GM23248 (cell line): ENCODE measurements at regions not wholly inside any gene's neighbourhood (a gene's known extent, or its start where the extent isn't known, plus 50 kb on each side); places are given as distances from the start of the nearest gene placed in this dataset.

Experiments used
- DNase-seq: peaks from one replicate; pipeline ENCODE4 v3.0.0-alpha.2; 2015
- H2AFZ ChIP-seq: fragments of 200-600 bp; sonication (generic); 2 replicates; pipeline ENCODE4 v1.6.1; 2016; ENCODE audit warnings: antibody characterized with exemption
- H3F3A ChIP-seq: fragments of 200-600 bp; sonication (generic); 2 replicates; pipeline ENCODE4 v1.6.1; 2016; ENCODE audit warnings: mild to moderate bottlenecking, antibody characterized with exemption, mixed run types; ENCODE audit not compliant: insufficient read depth
- H3K27ac ChIP-seq: fragments of 200-600 bp; sonication (generic); 2 replicates; pipeline ENCODE4 v1.5.1; 2016; ENCODE audit warnings: mild to moderate bottlenecking
- H3K27me3 ChIP-seq: fragments of 200-600 bp; sonication (generic); replicated peaks from 2 replicates; pipeline ENCODE4 v1.6.1; 2016; ENCODE audit warnings: mild to moderate bottlenecking; ENCODE audit not compliant: insufficient read depth
- H3K36me3 ChIP-seq: fragments of 200-600 bp; sonication (generic); 2 replicates; pipeline ENCODE4 v1.6.1; 2016; ENCODE audit warnings: low read depth, mild to moderate bottlenecking
- H3K4me1 ChIP-seq: fragments of 200-600 bp; sonication (generic); 2 replicates; pipeline ENCODE4 v1.6.1; 2016; ENCODE audit warnings: mild to moderate bottlenecking; ENCODE audit not compliant: insufficient read depth
- H3K4me2 ChIP-seq: fragments of 200-600 bp; sonication (generic); one replicate; pipeline ENCODE4 v1.6.1; 2016; ENCODE audit warnings: mild to moderate bottlenecking; ENCODE audit not compliant: unreplicated experiment
- H3K4me3 ChIP-seq: fragments of 200-600 bp; sonication (generic); 2 replicates; pipeline ENCODE4 v1.5.1; 2016; ENCODE audit warnings: mild to moderate bottlenecking
- H3K79me2 ChIP-seq: fragments of 200-600 bp; sonication (generic); 2 replicates; pipeline ENCODE4 v1.6.1; 2016; ENCODE audit warnings: mild to moderate bottlenecking; ENCODE audit not compliant: insufficient read depth
- H3K9ac ChIP-seq: fragments of 200-600 bp; sonication (generic); 2 replicates; pipeline ENCODE4 v1.6.1; 2016; ENCODE audit warnings: mild to moderate bottlenecking
- H3K9me2 ChIP-seq: fragments of 200-600 bp; sonication (generic); 2 replicates; pipeline ENCODE4 v1.6.1; 2016; ENCODE audit warnings: mixed run types, mild to moderate bottlenecking, moderate library complexity; ENCODE audit not compliant: insufficient read depth
- H3K9me3 ChIP-seq: fragments of 200-600 bp; sonication (generic); one replicate; pipeline ENCODE4 v1.6.1; 2017; ENCODE audit warnings: low read depth
- H4K20me1 ChIP-seq: fragments of 200-600 bp; sonication (generic); 2 replicates; pipeline ENCODE4 v1.6.0; 2016; ENCODE audit not compliant: insufficient read depth
- EZH2 ChIP-seq: fragments of 200-600 bp; sonication (generic); IDR thresholded peaks from 2 replicates; pipeline ENCODE4 v1.6.1; 2018; ENCODE audit warnings: antibody characterized with exemption, mild to moderate bottlenecking; ENCODE audit not compliant: insufficient read depth, poor library complexity, severe bottlenecking
- EZH2phosphoT487 ChIP-seq: fragments of 200-600 bp; sonication (generic); IDR thresholded peaks from 2 replicates; pipeline ENCODE4 v1.6.1; 2018; ENCODE audit warnings: antibody characterized with exemption, moderate library complexity, mild to moderate bottlenecking, low read depth; ENCODE audit not compliant: insufficient read depth
- WGBS, 2 experiments: methylation state at CpG; one replicate each; pipeline ENCODE4 v1.1.6; 2015 to 2017; ENCODE audit warnings: low lambda C conversion rate in 2 of 2, low coverage in 1 of 2; ENCODE audit errors: missing lambda C conversion rate in 2 of 2; 5-methylcytosine and 5-hydroxymethylcytosine counted together
- in situ Hi-C: fragments of 300-500 bp; cut with MboI; formaldehyde crosslinking; loops from 2 replicates; pipeline ENCODE4 v1.15.0; 2020

DNA sequence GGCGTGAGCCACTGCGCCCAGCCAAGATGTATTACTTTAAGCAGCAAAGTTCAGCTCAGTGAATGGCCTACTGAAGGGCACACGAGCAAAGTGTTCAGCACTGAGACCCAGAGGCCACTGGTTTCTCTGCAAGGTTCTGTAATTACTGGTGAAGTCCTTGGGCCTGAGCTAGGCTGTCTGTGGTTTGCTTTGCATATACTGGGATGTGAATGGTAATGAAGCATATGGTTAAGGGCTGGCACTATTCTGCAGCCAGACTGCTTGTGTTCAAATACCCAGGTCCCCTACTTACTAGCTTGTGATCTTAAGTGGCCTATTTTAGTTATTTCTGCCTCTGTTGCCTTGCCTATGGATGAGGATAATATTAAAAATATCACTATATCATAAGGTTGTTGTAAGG is 72.0 kb downstream of the LLPH start:
- no peaks in the 10 kb centered on the region for H3K79me2 ChIP-seq
- no peaks in the 10 kb centered on the region for H3K36me3 ChIP-seq
- peaks cover 11% of the 10 kb centered on the region for H3K4me1 ChIP-seq
- no peaks in the 10 kb centered on the region for H3K9me3 ChIP-seq
- no peak overlapping the region for H3K4me2 ChIP-seq
- no peak for TF ChIP-seq EZH2
- TF ChIP-seq EZH2phosphoT487, result no peak
- no peaks in the 10 kb centered on the region for H3K27me3 ChIP-seq
- no peaks in the 10 kb centered on the region for H3K9me2 ChIP-seq
- no peaks in the 10 kb centered on the region for H4K20me1 ChIP-seq
- H2AFZ ChIP-seq, result no peak overlapping the region
- in situ Hi-C loops, result no loop called here
- no peak for DNase-seq
- H3F3A ChIP-seq, result no peaks in the 10 kb centered on the region
- WGBS, 2 experiments, result 93 to 96% methylated on average over 3 of the region's 3 CpGs
- H3K9ac ChIP-seq, result no peak overlapping the region
- H3K4me3 ChIP-seq, result no peak overlapping the region
- H3K27ac ChIP-seq, result no peak overlapping the region

DNA sequence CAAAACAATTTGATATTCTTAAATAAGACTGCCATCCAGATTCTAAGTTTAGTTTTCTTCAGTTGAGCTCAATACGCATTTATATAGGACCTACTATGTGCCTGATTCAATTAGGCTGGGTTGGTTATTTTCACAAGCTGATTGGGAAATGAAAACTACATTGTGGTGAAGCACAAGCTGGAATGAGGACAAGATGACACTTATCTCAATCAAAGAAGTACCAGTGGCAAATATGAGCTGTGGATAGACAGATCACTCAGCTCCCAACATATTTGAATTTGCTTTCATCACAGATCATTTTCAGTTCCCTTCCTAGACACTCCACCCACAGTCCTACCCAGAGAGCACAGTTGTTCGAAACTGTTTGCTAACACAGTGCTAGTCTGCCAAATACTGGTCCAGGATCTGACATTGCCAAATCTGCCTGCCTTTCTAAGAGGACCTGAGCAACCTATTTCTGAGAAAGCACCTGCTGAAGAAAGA is 74.7 kb downstream of the LLPH start:
- no peaks in the 10 kb centered on the region for H3K9me3 ChIP-seq
- no peak for DNase-seq
- in situ Hi-C loops, result no loop called here
- no peak overlapping the region for H3K4me3 ChIP-seq
- no peak overlapping the region for H3K27ac ChIP-seq
- H2AFZ ChIP-seq, result 0 out of 2 replicates have a peak overlapping the region, but pooled peaks have one; percentile 30
- H3K9ac ChIP-seq, result no peak overlapping the region
- no peaks in the 10 kb centered on the region for H3K79me2 ChIP-seq
- no peaks in the 10 kb centered on the region for H3K36me3 ChIP-seq
- H3K27me3 ChIP-seq, result no peaks in the 10 kb centered on the region
- no peak overlapping the region for H3K4me2 ChIP-seq
- no peaks in the 10 kb centered on the region for H3K9me2 ChIP-seq
- H4K20me1 ChIP-seq, result no peaks in the 10 kb centered on the region
- H3F3A ChIP-seq, result no peaks in the 10 kb centered on the region
- no peak for TF ChIP-seq EZH2phosphoT487
- no peak for TF ChIP-seq EZH2
- H3K4me1 ChIP-seq, result no peaks in the 10 kb centered on the region
- 61 to 83% methylated on average over 2 of the region's 2 CpGs for WGBS, 2 experiments

DNA sequence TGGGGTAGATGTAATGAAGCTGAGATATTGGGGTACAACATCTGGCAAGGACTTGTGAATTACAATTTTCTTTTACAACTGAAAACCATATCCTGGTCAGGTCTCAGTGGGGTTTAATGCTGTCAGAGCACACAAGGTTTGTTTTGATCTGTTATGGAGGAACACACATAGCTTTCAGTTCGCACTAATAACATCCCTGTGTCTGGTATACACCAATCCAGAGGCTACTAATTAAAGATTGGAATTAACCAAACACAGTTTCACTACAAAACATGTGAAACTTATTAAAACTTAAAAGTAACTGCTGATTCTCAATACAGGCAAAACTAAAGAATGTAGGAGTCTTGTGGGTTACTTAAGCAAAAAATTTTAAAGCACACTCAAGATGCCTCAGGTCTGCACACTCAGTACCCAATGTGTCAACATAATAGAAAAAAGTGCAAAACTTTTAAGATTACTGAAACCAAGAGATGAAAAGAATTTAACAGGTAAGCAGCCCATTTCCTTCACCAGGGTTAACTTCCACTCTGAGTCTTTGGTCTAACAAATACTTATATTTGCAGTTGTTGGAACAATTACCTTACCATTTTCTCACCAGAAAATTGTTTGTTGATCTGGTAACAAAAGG is 77.4 kb downstream of the LLPH start:
- H3K4me1 ChIP-seq, result peaks cover 15% of the 10 kb centered on the region
- H3K9me3 ChIP-seq, result no peaks in the 10 kb centered on the region
- no peaks in the 10 kb centered on the region for H4K20me1 ChIP-seq
- H3K79me2 ChIP-seq, result no peaks in the 10 kb centered on the region
- H3F3A ChIP-seq, result peaks cover 14% of the 10 kb centered on the region
- 95 to 100% methylated on average over 1 of the region's 1 CpG for WGBS, 2 experiments
- no peak for DNase-seq
- in situ Hi-C loops, result no loop called here
- no peak for TF ChIP-seq EZH2
- TF ChIP-seq EZH2phosphoT487, result no peak
- H3K9ac ChIP-seq, result no peak overlapping the region
- H3K9me2 ChIP-seq, result no peaks in the 10 kb centered on the region
- no peak overlapping the region for H3K27ac ChIP-seq
- H3K36me3 ChIP-seq, result no peaks in the 10 kb centered on the region
- no peak overlapping the region for H2AFZ ChIP-seq
- H3K4me2 ChIP-seq, result no peak overlapping the region
- no peak overlapping the region for H3K4me3 ChIP-seq
- H3K27me3 ChIP-seq, result no peaks in the 10 kb centered on the region

DNA sequence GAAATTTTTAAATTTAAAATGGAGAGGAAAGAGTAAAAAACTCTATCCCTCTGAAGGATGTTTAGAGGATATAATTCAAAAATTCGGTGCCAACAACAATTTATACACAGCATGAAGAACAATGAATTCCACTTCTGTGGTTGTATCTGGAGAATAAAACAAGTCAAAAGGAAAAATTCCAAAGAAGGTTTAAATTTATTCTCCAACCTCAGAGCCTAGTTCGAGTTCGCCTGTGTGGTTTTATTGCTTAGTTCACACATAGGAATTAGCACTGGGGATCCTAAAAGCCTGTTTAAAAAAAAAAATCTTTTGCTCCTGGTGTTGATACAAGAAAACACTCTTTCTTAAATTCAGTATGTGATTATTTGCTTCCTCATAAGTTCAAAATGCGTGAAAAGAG is 79.2 kb downstream of the LLPH start:
- Histone ChIP-seq H3K9me3 (no peaks in the 10 kb centered on the region), H2AFZ (no peak overlapping the region), H3K4me3 (no peak overlapping the region), H3K27me3 (no peaks in the 10 kb centered on the region), H3K79me2 (no peaks in the 10 kb centered on the region), H3K27ac (no peak overlapping the region), H3K4me1 (peaks cover 32% of the 10 kb centered on the region), H4K20me1 (no peaks in the 10 kb centered on the region), H3K36me3 (no peaks in the 10 kb centered on the region), H3F3A (peaks cover 32% of the 10 kb centered on the region), H3K9me2 (no peaks in the 10 kb centered on the region), H3K9ac (no peak overlapping the region), H3K4me2 (no peak overlapping the region)
- in situ Hi-C loops, result no loop called here
- no peak for DNase-seq
- 87 to 88% methylated on average over 4 of the region's 4 CpGs for WGBS, 2 experiments
- no peak for TF ChIP-seq EZH2

DNA sequence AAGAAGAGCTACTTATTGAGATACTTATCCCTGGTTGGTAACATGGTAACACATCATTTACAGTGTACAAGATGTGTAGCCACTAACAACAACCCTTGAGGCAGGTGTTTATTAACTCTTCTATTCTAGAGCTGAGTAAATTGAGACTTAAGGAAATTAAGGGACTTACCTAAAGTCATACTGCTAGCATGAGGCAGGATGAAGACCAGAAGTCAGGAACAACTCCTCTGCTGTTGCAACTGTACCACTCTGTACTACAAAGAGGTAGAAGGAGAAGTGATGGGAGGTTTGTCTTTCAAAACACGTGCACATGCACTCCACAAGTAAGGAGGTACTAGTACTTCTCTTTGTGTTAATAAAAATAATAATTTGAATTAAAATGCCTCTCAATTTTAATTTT is 79.9 kb downstream of the LLPH start:
- H3K4me3 ChIP-seq, result no peak overlapping the region
- no peak for TF ChIP-seq EZH2
- no peak for TF ChIP-seq EZH2phosphoT487
- in situ Hi-C loops, result no loop called here
- H3K4me2 ChIP-seq, result no peak overlapping the region
- no peaks in the 10 kb centered on the region for H3K27me3 ChIP-seq
- peaks cover 35% of the 10 kb centered on the region for H3F3A ChIP-seq
- H3K79me2 ChIP-seq, result no peaks in the 10 kb centered on the region
- H4K20me1 ChIP-seq, result no peaks in the 10 kb centered on the region
- no peaks in the 10 kb centered on the region for H3K36me3 ChIP-seq
- no peak overlapping the region for H2AFZ ChIP-seq
- H3K9me2 ChIP-seq, result no peaks in the 10 kb centered on the region
- DNase-seq, result no peak
- no peak overlapping the region for H3K27ac ChIP-seq
- no peaks in the 10 kb centered on the region for H3K9me3 ChIP-seq
- WGBS, 2 experiments, result 96 to 97% methylated on average over 1 of the region's 1 CpG
- H3K4me1 ChIP-seq, result peaks cover 36% of the 10 kb centered on the region
- H3K9ac ChIP-seq, result no peak overlapping the region
